ENCODE measurements at regions not wholly inside any gene's neighbourhood (a gene's known extent, or its start where the extent isn't known, plus 50 kb on each side); places are given as distances from the start of the nearest gene placed in this dataset.

GRCh38 chr4:112855058-112855457 is 194.4 kb upstream of the ANK2 start:
- H3K9me3 ChIP-seq: no peaks in the 10 kb centered on the region
- no peak overlapping the region for H3K4me3 ChIP-seq
- intact Hi-C loops (cut with DNase I): no loop called here
- H3K27ac ChIP-seq: no peak overlapping the region
- H3K4me1 ChIP-seq: no peaks in the 10 kb centered on the region
- DNase-seq (no peak), FAIRE-seq (no peak), ATAC-seq (no peak)
- WGBS, 2 donors: 22 to 40% methylated on average over 3 of the region's 3 CpGs
- no peaks in the 10 kb centered on the region for H3K27me3 ChIP-seq
- TF ChIP-seq, protein P1, sequence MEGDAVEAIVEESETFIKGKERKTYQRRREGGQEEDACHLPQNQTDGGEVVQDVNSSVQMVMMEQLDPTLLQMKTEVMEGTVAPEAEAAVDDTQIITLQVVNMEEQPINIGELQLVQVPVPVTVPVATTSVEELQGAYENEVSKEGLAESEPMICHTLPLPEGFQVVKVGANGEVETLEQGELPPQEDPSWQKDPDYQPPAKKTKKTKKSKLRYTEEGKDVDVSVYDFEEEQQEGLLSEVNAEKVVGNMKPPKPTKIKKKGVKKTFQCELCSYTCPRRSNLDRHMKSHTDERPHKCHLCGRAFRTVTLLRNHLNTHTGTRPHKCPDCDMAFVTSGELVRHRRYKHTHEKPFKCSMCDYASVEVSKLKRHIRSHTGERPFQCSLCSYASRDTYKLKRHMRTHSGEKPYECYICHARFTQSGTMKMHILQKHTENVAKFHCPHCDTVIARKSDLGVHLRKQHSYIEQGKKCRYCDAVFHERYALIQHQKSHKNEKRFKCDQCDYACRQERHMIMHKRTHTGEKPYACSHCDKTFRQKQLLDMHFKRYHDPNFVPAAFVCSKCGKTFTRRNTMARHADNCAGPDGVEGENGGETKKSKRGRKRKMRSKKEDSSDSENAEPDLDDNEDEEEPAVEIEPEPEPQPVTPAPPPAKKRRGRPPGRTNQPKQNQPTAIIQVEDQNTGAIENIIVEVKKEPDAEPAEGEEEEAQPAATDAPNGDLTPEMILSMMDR (IDR thresholded peaks at IDR 0.05): no peak
- no peaks in the 10 kb centered on the region for H3K36me3 ChIP-seq

- Histone ChIP-seq H3K4me3 (no peak overlapping the region), H3K9me3 (no peaks in the 10 kb centered on the region), H3K4me1 (no peaks in the 10 kb centered on the region), H3K36me3 (no peaks in the 10 kb centered on the region), H3K27ac (no peak overlapping the region), H3K27me3 (no peaks in the 10 kb centered on the region)
- ATAC-seq (peak in 1 of 4 donors; percentile 41), FAIRE-seq (no peak), DNase-seq (no peak)
- intact Hi-C loops (cut with DNase I): no loop called here
- TF ChIP-seq, protein P1 (IDR thresholded peaks at IDR 0.05): no peak
- WGBS, 2 donors: 66 to 85% methylated on average over 1 of the region's 1 CpG
Observed at GRCh38 chr4:112857461-112857860, 192.0 kb upstream of the ANK2 start.

DNA sequence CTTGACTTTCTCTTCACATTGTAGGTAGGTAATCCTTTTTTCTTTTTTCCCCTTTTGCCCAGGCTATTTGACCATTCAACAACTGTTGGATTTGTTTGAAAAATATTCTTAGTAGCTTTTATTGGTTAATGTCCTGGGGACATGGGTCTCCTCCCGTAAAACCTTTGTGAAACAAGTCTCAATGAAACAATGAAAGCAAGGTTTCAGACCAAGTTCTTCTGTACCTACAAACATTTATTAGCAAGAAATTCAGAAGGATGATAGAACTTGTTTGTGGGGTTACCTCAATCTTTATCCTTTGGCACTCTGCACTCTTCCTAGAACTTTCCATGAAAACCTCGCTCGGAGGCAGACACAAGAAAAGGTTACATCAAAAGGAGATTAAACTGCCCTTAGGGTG is 190.7 kb upstream of the ANK2 start:
- no peaks in the 10 kb centered on the region for H3K27me3 ChIP-seq
- H3K36me3 ChIP-seq: no peaks in the 10 kb centered on the region
- no peaks in the 10 kb centered on the region for H3K9me3 ChIP-seq
- FAIRE-seq: no peak
- no peak overlapping the region for H3K4me3 ChIP-seq
- 81 to 84% methylated on average over 3 of the region's 3 CpGs for WGBS, 2 donors
- no peak for DNase-seq
- no peak for ATAC-seq
- H3K27ac ChIP-seq: no peak overlapping the region
- no peaks in the 10 kb centered on the region for H3K4me1 ChIP-seq
- TF ChIP-seq, protein P1 (IDR thresholded peaks at IDR 0.05): no peak
- intact Hi-C loops (cut with DNase I): no loop called here

DNA sequence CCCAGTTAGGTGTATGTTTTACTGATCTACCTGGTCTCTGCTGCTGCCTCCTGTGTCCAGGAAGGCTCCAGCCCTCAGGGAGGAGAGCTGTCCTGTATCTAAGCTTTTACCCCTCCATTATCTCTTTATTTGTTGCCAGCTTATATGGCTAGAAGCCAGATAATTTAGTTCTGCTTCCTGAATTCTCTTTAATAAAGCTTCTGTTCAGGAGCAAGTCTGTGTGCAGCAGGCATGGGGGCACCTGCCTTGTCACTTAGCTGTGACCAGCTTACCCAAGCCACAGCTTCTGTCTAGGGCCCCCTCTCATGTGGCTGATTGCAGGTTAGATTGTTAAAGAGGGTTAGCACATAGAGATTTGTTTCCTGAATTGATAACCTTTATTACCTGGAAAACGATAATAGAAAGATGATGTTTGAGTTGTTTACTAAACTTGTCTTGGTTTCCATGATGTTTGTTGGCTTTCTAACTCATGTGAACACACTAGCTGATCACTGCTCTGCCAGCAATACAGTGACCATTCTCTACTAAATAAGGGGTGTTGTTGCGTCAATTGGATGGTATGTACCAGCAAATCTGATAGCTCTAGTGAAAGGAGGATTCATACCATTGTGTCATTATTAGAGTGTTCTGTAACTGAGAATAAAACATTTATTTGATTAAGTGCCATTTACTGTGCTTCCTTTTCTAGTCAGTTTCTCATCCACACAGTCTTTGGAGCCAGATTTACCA is 189.8 kb upstream of the ANK2 start:
- Histone ChIP-seq H3K36me3 (no peaks in the 10 kb centered on the region), H3K27ac (no peak overlapping the region), H3K27me3 (no peaks in the 10 kb centered on the region), H3K4me1 (no peaks in the 10 kb centered on the region), H3K4me3 (no peak overlapping the region), H3K9me3 (no peaks in the 10 kb centered on the region)
- WGBS, 2 donors: 58 to 69% methylated on average over 2 of the region's 2 CpGs
- TF ChIP-seq, protein P1 (IDR thresholded peaks at IDR 0.05): no peak
- intact Hi-C loops (cut with DNase I): no loop called here
- DNase-seq: no peak
- ATAC-seq: no peak
- no peak for FAIRE-seq

DNA sequence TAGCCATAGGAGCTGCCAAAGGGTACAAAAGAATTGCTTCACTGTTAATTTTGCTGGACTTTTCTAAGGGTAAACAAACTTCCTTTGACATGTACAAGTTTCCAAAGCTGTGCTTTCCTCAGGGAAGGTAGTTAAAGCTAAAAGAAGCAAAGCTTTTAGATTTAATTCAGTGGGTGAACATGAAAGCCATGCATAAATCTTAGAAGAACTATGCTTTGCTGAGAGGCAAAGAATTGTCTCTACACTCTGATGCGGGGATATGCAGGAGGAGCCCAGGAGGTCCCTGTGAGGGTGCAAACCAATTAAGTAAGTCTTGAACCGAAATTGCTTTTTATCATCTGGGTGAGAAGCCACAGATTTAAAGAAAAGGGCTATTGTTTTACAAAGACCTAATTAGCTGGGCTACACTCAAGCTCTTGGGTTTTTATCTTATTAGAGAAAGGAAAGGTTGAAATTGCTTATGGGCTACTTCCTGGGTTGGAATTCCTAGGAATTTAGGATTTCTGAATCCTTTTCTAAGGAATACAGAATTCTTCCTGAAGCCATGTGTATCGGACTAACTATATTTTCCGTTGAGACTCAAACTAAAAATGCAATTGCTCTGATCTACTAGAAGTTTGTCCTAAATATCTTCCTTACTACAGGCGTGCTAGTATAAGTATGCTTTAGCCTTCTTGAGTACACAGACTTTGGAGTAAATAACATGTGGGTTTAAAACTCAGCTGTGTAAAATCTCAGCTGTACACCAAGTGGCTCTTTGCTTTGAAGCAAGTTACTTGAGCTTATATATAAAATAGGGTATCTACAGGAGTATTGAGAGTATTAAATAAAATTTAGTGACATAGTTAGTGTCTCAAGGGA is 188.4 kb upstream of the ANK2 start:
- WGBS, 2 donors: 44 to 49% methylated on average over 5 of the region's 5 CpGs
- TF ChIP-seq, protein P1 (IDR thresholded peaks at IDR 0.05): no peak
- DNase-seq (no peak), FAIRE-seq (no peak), ATAC-seq (no peak)
- H3K27me3 ChIP-seq: no peaks in the 10 kb centered on the region
- intact Hi-C loops (cut with DNase I): no loop called here
- no peak overlapping the region for H3K4me3 ChIP-seq
- no peaks in the 10 kb centered on the region for H3K9me3 ChIP-seq
- no peak overlapping the region for H3K27ac ChIP-seq
- H3K4me1 ChIP-seq: no peaks in the 10 kb centered on the region
- H3K36me3 ChIP-seq: no peaks in the 10 kb centered on the region
